ENCODE measurements at regions not wholly inside any gene's neighbourhood (a gene's known extent, or its start where the extent isn't known, plus 50 kb on each side); places are given as distances from the start of the nearest gene placed in this dataset.
"Not testable (repeated sequence)": the region's sequence is repeated elsewhere in the genome, so short reads cannot be mapped to it uniquely, and the experiment has no call there.

DNA sequence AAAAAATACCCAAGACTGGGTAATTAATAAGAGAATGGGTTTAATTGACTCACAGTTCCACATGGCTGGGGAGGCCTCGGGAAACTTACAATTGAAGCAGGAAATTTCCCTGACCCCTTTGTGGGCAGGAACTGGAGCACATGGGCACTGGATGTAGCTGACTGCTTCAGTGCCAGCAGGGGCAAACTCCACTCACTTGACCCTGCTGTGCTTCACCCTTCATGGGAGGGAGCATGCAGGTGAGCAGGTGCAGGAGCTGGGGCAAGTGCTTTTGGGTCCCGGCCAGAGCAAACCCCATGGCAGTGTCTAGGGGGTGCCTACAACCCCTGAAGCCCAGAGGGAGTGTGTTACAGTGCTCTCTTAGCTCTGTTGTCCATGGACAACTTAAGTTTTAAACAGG, 132.6 kb downstream of the AKR1D1 start:
- 88% methylated on average over 2 of the region's 2 CpGs for WGBS
- intact Hi-C loops (cut with DNase I), result no loop called here

GRCh38 chr7:138212314-138212713, 136.1 kb downstream of the AKR1D1 start:
- 57% methylated on average over 2 of the region's 2 CpGs for WGBS
- no peaks in the 10 kb centered on the region for H3K36me3 ChIP-seq
- no peaks in the 10 kb centered on the region for H3K27me3 ChIP-seq
- TF ChIP-seq POLR2A (IDR thresholded peaks at IDR 0.05; ENCODE audit: low read depth) (no peak), CTCF (IDR thresholded peaks at IDR 0.05) (no peak), POLR2AphosphoS5 (IDR thresholded peaks at IDR 0.05) (no peak), EP300 (IDR thresholded peaks at IDR 0.05) (no peak)
- H3K9me3 ChIP-seq, result no peaks in the 10 kb centered on the region
- no peak overlapping the region for H3K27ac ChIP-seq (replicated peaks in 1 of 4)
- H3K4me3 ChIP-seq, result no peak overlapping the region
- intact Hi-C loops (cut with DNase I), result no loop called here
- H3K4me1 ChIP-seq, result no peaks in the 10 kb centered on the region
- no peak for DNase-seq (ENCODE audit: extremely low spot score)

More for the DNA sequence above, 132.6 kb downstream of the AKR1D1 start:
- Histone ChIP-seq H3K27ac (replicated peaks in 1 of 4) (no peak overlapping the region), H3K9me3 (no peaks in the 10 kb centered on the region), H3K4me1 (no peaks in the 10 kb centered on the region), H3K27me3 (no peaks in the 10 kb centered on the region), H3K36me3 (no peaks in the 10 kb centered on the region), H3K4me3 (no peak overlapping the region)
- TF ChIP-seq POLR2AphosphoS5 (IDR thresholded peaks at IDR 0.05), result no peak
- no peak for TF ChIP-seq EP300 (IDR thresholded peaks at IDR 0.05)
- no peak for TF ChIP-seq CTCF (IDR thresholded peaks at IDR 0.05)
- TF ChIP-seq POLR2A (IDR thresholded peaks at IDR 0.05; ENCODE audit: low read depth), result no peak
- DNase-seq (ENCODE audit: extremely low spot score), result peak; percentile 10

GRCh38 chr7:138214926-138215325, 138.7 kb downstream of the AKR1D1 start:
- Histone ChIP-seq H3K27ac (replicated peaks in 1 of 4) (no peak overlapping the region), H3K9me3 (peaks cover 0 to 6% (median 0%) of the 10 kb centered on the region in 4 donors), H3K36me3 (no peaks in the 10 kb centered on the region), H3K4me1 (no peaks in the 10 kb centered on the region), H3K27me3 (no peaks in the 10 kb centered on the region), H3K4me3 (no peak overlapping the region)
- 93% methylated on average over 4 of the region's 4 CpGs for WGBS
- TF ChIP-seq POLR2A (IDR thresholded peaks at IDR 0.05; ENCODE audit: low read depth), result no peak
- TF ChIP-seq EP300 (IDR thresholded peaks at IDR 0.05), result no peak
- no peak for DNase-seq (ENCODE audit: extremely low spot score)
- intact Hi-C loops (cut with DNase I), result no loop called here

- H3K9me3 ChIP-seq; H3K27me3 ChIP-seq; DNase-seq (ENCODE audit: extremely low spot score); H3K36me3 ChIP-seq; H3K4me3 ChIP-seq; H3K27ac ChIP-seq (replicated peaks in 1 of 4); intact Hi-C loops (cut with DNase I); H3K4me1 ChIP-seq: not testable (repeated sequence)
- WGBS, result 100% methylated on average over 2 of the region's 3 CpGs
Measured at GRCh38 chr7:138220321-138220720, 144.1 kb downstream of the AKR1D1 start.

DNA sequence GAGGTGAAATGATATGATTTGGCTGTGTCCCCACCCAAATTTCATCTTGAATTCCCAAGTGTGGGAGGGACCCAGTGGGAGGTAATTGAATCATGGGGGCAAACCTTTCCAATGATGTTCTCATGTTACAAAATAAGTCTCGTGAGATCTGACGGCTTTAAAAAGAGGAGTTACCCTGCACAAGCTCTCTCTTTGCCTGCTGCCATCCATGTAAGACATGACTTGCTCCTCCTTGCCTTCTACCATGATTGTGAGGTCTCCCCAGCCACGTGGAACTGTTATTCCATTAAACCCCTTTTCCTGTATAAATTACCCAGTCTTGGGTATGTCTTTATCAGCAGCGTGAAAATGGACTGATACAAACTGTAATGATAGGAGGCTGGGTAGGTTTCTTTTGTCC, 145.1 kb downstream of the AKR1D1 start:
- not testable (repeated sequence) for H3K27me3 ChIP-seq
- 83% methylated on average over 4 of the region's 4 CpGs for WGBS

DNA sequence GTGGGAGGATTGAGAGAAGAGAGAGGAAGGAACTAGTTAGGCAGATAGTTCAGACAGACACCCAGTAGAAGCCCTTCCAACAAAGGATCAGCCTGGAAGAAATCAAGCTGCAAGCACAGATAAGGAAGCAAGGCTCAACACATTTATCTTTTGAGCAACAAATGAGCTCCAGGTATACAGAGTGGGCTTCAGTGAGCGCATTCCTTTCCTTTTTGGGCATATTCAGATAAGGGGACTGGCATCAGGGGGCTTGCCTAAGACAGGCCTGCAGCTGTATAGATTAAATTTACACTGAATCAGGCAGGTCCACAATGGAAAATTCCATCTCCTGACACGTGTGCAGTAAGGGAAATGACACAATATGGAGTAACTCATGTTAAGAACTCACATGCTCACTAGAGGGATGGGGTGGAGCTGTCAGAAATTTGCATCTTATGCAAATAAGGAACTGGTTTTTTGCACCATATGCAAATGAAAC, 147.2 kb downstream of the AKR1D1 start:
- TF ChIP-seq POLR2A (IDR thresholded peaks at IDR 0.05; ENCODE audit: low read depth) (no peak), CTCF (IDR thresholded peaks at IDR 0.05) (no peak), POLR2AphosphoS5 (IDR thresholded peaks at IDR 0.05) (no peak), EP300 (IDR thresholded peaks at IDR 0.05) (no peak)
- intact Hi-C loops (cut with DNase I), result no loop called here
- Histone ChIP-seq H3K27ac (replicated peaks in 1 of 4) (no peak overlapping the region), H3K9me3 (peaks cover 0 to 6% (median 4%) of the 10 kb centered on the region in 4 donors), H3K36me3 (no peaks in the 10 kb centered on the region), H3K4me1 (no peaks in the 10 kb centered on the region), H3K4me3 (no peak overlapping the region), H3K27me3 (no peaks in the 10 kb centered on the region)
- 64% methylated on average over 2 of the region's 2 CpGs for whole genome bisulfite sequencing
- DNase-seq (ENCODE audit: extremely low spot score), result no peak

More for the DNA sequence above, 145.1 kb downstream of the AKR1D1 start:
- intact Hi-C loops (cut with DNase I); H3K27ac ChIP-seq (replicated peaks in 1 of 4); H3K36me3 ChIP-seq; H3K4me3 ChIP-seq; H3K4me1 ChIP-seq; DNase-seq (ENCODE audit: extremely low spot score); H3K9me3 ChIP-seq: not testable (repeated sequence)

All from esophagus muscularis mucosa (tissue), 4 donors.